WTC11 (cell line): ENCODE measurements at regions not wholly inside any gene's neighbourhood (a gene's known extent, or its start where the extent isn't known, plus 50 kb on each side); places are given as distances from the start of the nearest gene placed in this dataset.

ENCODE experiments used
- ATAC-seq: fragments of 200-7000 bp; cut with Tn5 transposase; 2 replicates; pipeline ENCODE4 v1.10.0; 2021; ENCODE audit warnings: mild to moderate bottlenecking, moderate library complexity
- CTCF ChIA-PET: fragments of 300-600 bp; sonication (Branson Sonifier 250); formaldehyde crosslinking; loops from one replicate; lab custom pipeline; 2021; ENCODE audit warnings: antibody characterized with exemption; lab: Charles Lee
- POLR2A ChIA-PET: fragments of 350-600 bp; sonication (Branson Sonifier 250); formaldehyde crosslinking; loops from one replicate; lab custom pipeline; 2021; ENCODE audit warnings: antibody characterized with exemption; lab: Charles Lee
- DNase-seq: peaks from one replicate; pipeline ENCODE4 v3.0.0; 2021; ENCODE audit warnings: low spot score
- H3K27ac Mint-ChIP-seq: 2 replicates; pipeline ENCODE4 v1.8.0; 2021; ENCODE audit warnings: mixed read lengths
- H3K27me3 Mint-ChIP-seq: 2 replicates; pipeline ENCODE4 v1.8.0; 2021; ENCODE audit warnings: low read depth, mild to moderate bottlenecking, moderate library complexity, mixed read lengths
- H3K36me3 Mint-ChIP-seq: 2 replicates; pipeline ENCODE4 v1.8.0; 2021; ENCODE audit warnings: mixed read lengths
- H3K4me1 Mint-ChIP-seq: 2 replicates; pipeline ENCODE4 v1.8.0; 2022; ENCODE audit warnings: mixed read lengths
- H3K4me3 Mint-ChIP-seq: 2 replicates; pipeline ENCODE4 v1.8.0; 2021; ENCODE audit warnings: mild to moderate bottlenecking, moderate library complexity, mixed read lengths
- H3K9me3 Mint-ChIP-seq: 2 replicates; pipeline ENCODE4 v1.8.0; 2021; ENCODE audit warnings: mixed read lengths
- AFF4 ChIP-seq: sonication (generic); formaldehyde crosslinking; IDR thresholded peaks from 2 replicates; pipeline ENCODE4 v1.8.1; 2023; ENCODE audit warnings: mild to moderate bottlenecking, missing genetic modification reagents, borderline replicate concordance
- CREM ChIP-seq: sonication (generic); formaldehyde crosslinking; IDR thresholded peaks from 2 replicates; pipeline ENCODE4 v1.8.1; 2022; ENCODE audit warnings: mild to moderate bottlenecking, missing genetic modification reagents, moderate library complexity
- E2F1 ChIP-seq: sonication (generic); formaldehyde crosslinking; IDR thresholded peaks from 2 replicates; pipeline ENCODE4 v1.8.0; 2022; ENCODE audit warnings: mild to moderate bottlenecking, missing genetic modification reagents
- ELF4 ChIP-seq: sonication (generic); formaldehyde crosslinking; IDR thresholded peaks from 2 replicates; pipeline ENCODE4 v1.8.1; 2022; ENCODE audit warnings: low read depth, mild to moderate bottlenecking, moderate library complexity, missing genetic modification reagents
- EMX1 ChIP-seq: fragments of 250-450 bp; sonication (Bioruptor Pico); IDR thresholded peaks from 2 replicates; pipeline ENCODE4 v1.8.0; 2021; ENCODE audit warnings: mild to moderate bottlenecking
- ERG ChIP-seq: fragments of 250-450 bp; sonication (Bioruptor Pico); IDR thresholded peaks from 2 replicates; pipeline ENCODE4 v1.8.0; 2021; ENCODE audit warnings: mild to moderate bottlenecking
- FOXJ3 ChIP-seq: sonication (generic); formaldehyde crosslinking; IDR thresholded peaks from 2 replicates; pipeline ENCODE4 v1.9.0; 2021; ENCODE audit warnings: missing genetic modification reagents, mild to moderate bottlenecking, borderline replicate concordance
- FOXK1 ChIP-seq: sonication (generic); formaldehyde crosslinking; IDR thresholded peaks from 2 replicates; pipeline ENCODE4 v1.8.0; 2022; ENCODE audit warnings: mild to moderate bottlenecking, moderate library complexity, missing genetic modification reagents
- MAX ChIP-seq: sonication (generic); formaldehyde crosslinking; IDR thresholded peaks from 2 replicates; pipeline ENCODE4 v1.8.0; 2022; ENCODE audit warnings: mild to moderate bottlenecking, missing genetic modification reagents
- MXD4 ChIP-seq: fragments of 250-450 bp; sonication (Bioruptor Pico); IDR thresholded peaks from 2 replicates; pipeline ENCODE4 v1.8.0; 2021; ENCODE audit warnings: mild to moderate bottlenecking, moderate library complexity, borderline replicate concordance
- MYBL2 ChIP-seq: sonication (generic); formaldehyde crosslinking; IDR thresholded peaks from 2 replicates; pipeline ENCODE4 v1.8.1; 2023; ENCODE audit warnings: mild to moderate bottlenecking, moderate library complexity, missing genetic modification reagents
- RELA ChIP-seq: sonication (generic); formaldehyde crosslinking; IDR thresholded peaks from 2 replicates; pipeline ENCODE4 v1.8.1; 2022; ENCODE audit warnings: missing genetic modification reagents, mild to moderate bottlenecking, borderline replicate concordance
- SMAD4 ChIP-seq: sonication (generic); formaldehyde crosslinking; IDR thresholded peaks from 2 replicates; pipeline ENCODE4 v1.8.0; 2022; ENCODE audit warnings: mild to moderate bottlenecking, missing genetic modification reagents
- SOX15 ChIP-seq: fragments of 250-450 bp; sonication (Bioruptor Pico); IDR thresholded peaks from 2 replicates; pipeline ENCODE4 v1.9.0; 2021; ENCODE audit warnings: mild to moderate bottlenecking
- SP1 ChIP-seq: sonication (generic); formaldehyde crosslinking; conservative IDR thresholded peaks from 2 replicates; pipeline ENCODE4 v1.8.1; 2022; ENCODE audit warnings: missing genetic modification reagents
- STAT6 ChIP-seq: sonication (generic); formaldehyde crosslinking; conservative IDR thresholded peaks from 2 replicates; pipeline ENCODE4 v1.8.1; 2023; ENCODE audit warnings: mild to moderate bottlenecking, low read depth, missing genetic modification reagents, moderate library complexity
- TEAD1 ChIP-seq: sonication (generic); formaldehyde crosslinking; IDR thresholded peaks from 2 replicates; pipeline ENCODE4 v1.8.0; 2022; ENCODE audit warnings: mild to moderate bottlenecking, missing genetic modification reagents
- ZBTB21 ChIP-seq: sonication (generic); formaldehyde crosslinking; IDR thresholded peaks from 2 replicates; pipeline ENCODE4 v1.8.1; 2023; ENCODE audit warnings: mild to moderate bottlenecking, missing genetic modification reagents, borderline replicate concordance
- ZNF232 ChIP-seq: sonication (generic); formaldehyde crosslinking; IDR thresholded peaks from 2 replicates; pipeline ENCODE4 v1.8.0; 2022; ENCODE audit warnings: mild to moderate bottlenecking, missing genetic modification reagents
- ZNF263 ChIP-seq: sonication (generic); formaldehyde crosslinking; IDR thresholded peaks from 2 replicates; pipeline ENCODE4 v1.8.1; 2022; ENCODE audit warnings: low read depth, mild to moderate bottlenecking, moderate library complexity, missing genetic modification reagents
- ZNF396 ChIP-seq: fragments of 250-450 bp; sonication (Bioruptor Pico); IDR thresholded peaks from 2 replicates; pipeline ENCODE4 v1.8.0; 2021; ENCODE audit warnings: mild to moderate bottlenecking, moderate library complexity, borderline replicate concordance
- ZNF671 ChIP-seq: fragments of 250-450 bp; sonication (Bioruptor Pico); IDR thresholded peaks from 2 replicates; pipeline ENCODE4 v1.8.0; 2021; ENCODE audit warnings: mild to moderate bottlenecking
- TF ChIP-seq, protein P1 (sequence below): sonication (generic); formaldehyde crosslinking; IDR thresholded peaks from 2 replicates; pipeline ENCODE4 v1.8.0; 2022; ENCODE audit warnings: mild to moderate bottlenecking, missing genetic modification reagents
- TF ChIP-seq, protein P2 (sequence below): fragments of 250-450 bp; sonication (Bioruptor Pico); IDR thresholded peaks from 2 replicates; pipeline ENCODE4 v1.9.0; 2021; ENCODE audit warnings: mild to moderate bottlenecking

DNA sequence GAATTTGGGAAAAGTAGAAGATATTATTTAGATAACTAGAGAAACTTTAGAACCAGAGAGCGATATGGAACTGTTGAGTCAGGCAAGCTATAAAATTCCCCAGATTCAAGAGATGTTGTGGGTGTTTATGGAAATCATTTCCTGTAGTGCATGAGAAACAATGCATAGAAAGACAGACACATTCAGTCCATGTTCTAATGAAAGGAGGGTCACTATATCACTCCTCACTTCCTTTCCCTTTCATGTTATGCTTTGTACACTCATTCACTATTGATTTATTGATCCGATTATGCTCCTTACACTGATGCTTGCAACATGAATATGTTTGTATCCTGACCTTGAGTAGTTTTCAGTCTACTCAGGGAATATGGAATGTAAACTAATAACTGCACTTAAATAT is 1459.9 kb upstream of the ALCAM start:
- no peak for ATAC-seq
- H3K4me3 Mint-ChIP-seq = no peak overlapping the region
- TF ChIP-seq ZNF671 (no peak), EMX1 (CRISPR knock-in tag) (no peak), FOXJ3 (no peak), SMAD4 (CRISPR knock-in tag) (no peak)
- H3K36me3 Mint-ChIP-seq = no peaks in the 10 kb centered on the region
- DNase-seq = no peak
- POLR2A ChIA-PET = no interaction called here
- no peaks in the 10 kb centered on the region for H3K27me3 Mint-ChIP-seq
- H3K9me3 Mint-ChIP-seq = no peaks in the 10 kb centered on the region
- no peaks in the 10 kb centered on the region for H3K4me1 Mint-ChIP-seq
- no peak overlapping the region for H3K27ac Mint-ChIP-seq
- CTCF ChIA-PET = no interaction called here

DNA sequence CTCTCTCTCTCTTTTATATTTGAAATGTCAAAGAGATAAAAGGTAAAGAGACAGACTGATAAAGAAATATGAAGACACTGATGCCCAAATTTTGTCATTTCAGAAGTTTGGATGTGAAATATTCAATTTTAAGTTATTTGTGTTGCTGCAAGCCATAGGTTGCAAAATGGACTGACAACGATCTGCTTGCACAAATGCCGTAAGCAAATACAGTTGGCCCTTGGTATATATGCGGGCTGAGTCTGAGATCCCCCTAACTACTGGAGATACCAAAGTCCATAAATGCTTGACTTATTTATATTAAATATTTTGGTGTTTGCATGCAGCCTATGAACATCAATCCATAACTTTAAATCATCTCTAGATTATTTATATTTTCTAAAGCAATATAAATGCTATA is 1459.1 kb upstream of the ALCAM start:
- Mint-ChIP-seq H3K36me3 (no peaks in the 10 kb centered on the region), H3K4me3 (no peak overlapping the region), H3K4me1 (no peaks in the 10 kb centered on the region), H3K27ac (no peak overlapping the region), H3K27me3 (no peaks in the 10 kb centered on the region), H3K9me3 (no peaks in the 10 kb centered on the region)
- no peak for DNase-seq
- ChIA-PET POLR2A (no interaction called here), CTCF (no interaction called here)
- no peak for TF ChIP-seq MAX
- no peak for TF ChIP-seq SOX15 (CRISPR knock-in tag)
- no peak for TF ChIP-seq CREM (CRISPR knock-in tag)
- no peak for TF ChIP-seq ZNF232 (CRISPR knock-in tag)
- no peak for TF ChIP-seq FOXK1 (CRISPR knock-in tag)
- TF ChIP-seq TEAD1 (CRISPR knock-in tag) = no peak
- TF ChIP-seq RELA (CRISPR knock-in tag) = no peak
- no peak for TF ChIP-seq AFF4 (CRISPR knock-in tag)
- no peak for TF ChIP-seq SP1 (CRISPR knock-in tag)
- no peak for TF ChIP-seq ERG (CRISPR knock-in tag)
- no peak for TF ChIP-seq ZBTB21 (CRISPR knock-in tag)
- no peak for TF ChIP-seq EMX1 (CRISPR knock-in tag)
- no peak for TF ChIP-seq ZNF396
- no peak for TF ChIP-seq MYBL2 (CRISPR knock-in tag)
- no peak for TF ChIP-seq MXD4
- TF ChIP-seq, protein P1, sequence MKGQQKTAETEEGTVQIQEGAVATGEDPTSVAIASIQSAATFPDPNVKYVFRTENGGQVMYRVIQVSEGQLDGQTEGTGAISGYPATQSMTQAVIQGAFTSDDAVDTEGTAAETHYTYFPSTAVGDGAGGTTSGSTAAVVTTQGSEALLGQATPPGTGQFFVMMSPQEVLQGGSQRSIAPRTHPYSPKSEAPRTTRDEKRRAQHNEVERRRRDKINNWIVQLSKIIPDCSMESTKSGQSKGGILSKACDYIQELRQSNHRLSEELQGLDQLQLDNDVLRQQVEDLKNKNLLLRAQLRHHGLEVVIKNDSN (CRISPR knock-in tag) = no peak
- ATAC-seq = no peak

DNA sequence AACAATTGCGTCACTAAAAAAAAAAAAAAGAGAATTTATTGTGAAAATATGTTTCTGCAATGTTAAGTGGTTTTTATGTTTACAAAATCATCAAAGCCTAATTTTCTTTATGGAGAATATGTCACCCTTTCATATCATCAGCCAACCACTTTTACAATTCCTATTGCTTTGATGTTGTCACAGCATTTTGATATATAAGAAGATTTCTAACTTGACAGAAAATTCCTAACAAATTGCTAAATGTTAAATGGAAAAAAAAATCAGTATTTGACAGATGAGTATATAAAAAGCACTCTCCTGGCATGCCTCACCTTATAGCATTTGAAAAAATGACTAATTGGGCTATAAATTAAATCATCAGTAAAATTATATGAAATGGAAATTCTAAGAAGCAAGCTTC is 1457.3 kb upstream of the ALCAM start:
- DNase-seq (no peak), ATAC-seq (no peak)
- Mint-ChIP-seq H3K9me3 (no peaks in the 10 kb centered on the region), H3K4me3 (no peak overlapping the region), H3K4me1 (no peaks in the 10 kb centered on the region), H3K36me3 (no peaks in the 10 kb centered on the region), H3K27me3 (no peaks in the 10 kb centered on the region), H3K27ac (no peak overlapping the region)
- ChIA-PET POLR2A (no interaction called here), CTCF (no interaction called here)
- TF ChIP-seq, protein P2, sequence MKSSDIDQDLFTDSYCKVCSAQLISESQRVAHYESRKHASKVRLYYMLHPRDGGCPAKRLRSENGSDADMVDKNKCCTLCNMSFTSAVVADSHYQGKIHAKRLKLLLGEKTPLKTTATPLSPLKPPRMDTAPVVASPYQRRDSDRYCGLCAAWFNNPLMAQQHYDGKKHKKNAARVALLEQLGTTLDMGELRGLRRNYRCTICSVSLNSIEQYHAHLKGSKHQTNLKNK (CRISPR knock-in tag) = no peak
- TF ChIP-seq ELF4 (CRISPR knock-in tag) (no peak), ZNF232 (CRISPR knock-in tag) (no peak), STAT6 (CRISPR knock-in tag) (no peak), E2F1 (CRISPR knock-in tag) (no peak), ZNF263 (CRISPR knock-in tag) (no peak)
